ENCODE measurements at regions not wholly inside any gene's neighbourhood (a gene's known extent, or its start where the extent isn't known, plus 50 kb on each side); places are given as distances from the start of the nearest gene placed in this dataset.

GRCh38 chr17:52824542-52824941 lies 666.0 kb upstream of the CA10 start:
- no peak for ATAC-seq
- intact Hi-C loops (cut with DNase I; ENCODE audit: low total_unique reads) (no loop called here), in situ Hi-C loops (cut with MboI; ENCODE audit: low sequenced_read_pairs in 4 of 4) (no loop called here)
- Histone ChIP-seq H3K4me3 (no peak overlapping the region), H3K4me1 (peaks cover 16 to 22% of the 10 kb centered on the region in 2 donors), H3K27me3 (no peaks in the 10 kb centered on the region), H3K9me3 (no peaks in the 10 kb centered on the region), H3K36me3 (no peaks in the 10 kb centered on the region), H3K27ac (no peak overlapping the region)
- DNase-seq = no peak
- no peak for TF ChIP-seq POLR2A (IDR thresholded peaks at IDR 0.05)
- TF ChIP-seq, protein P1, sequence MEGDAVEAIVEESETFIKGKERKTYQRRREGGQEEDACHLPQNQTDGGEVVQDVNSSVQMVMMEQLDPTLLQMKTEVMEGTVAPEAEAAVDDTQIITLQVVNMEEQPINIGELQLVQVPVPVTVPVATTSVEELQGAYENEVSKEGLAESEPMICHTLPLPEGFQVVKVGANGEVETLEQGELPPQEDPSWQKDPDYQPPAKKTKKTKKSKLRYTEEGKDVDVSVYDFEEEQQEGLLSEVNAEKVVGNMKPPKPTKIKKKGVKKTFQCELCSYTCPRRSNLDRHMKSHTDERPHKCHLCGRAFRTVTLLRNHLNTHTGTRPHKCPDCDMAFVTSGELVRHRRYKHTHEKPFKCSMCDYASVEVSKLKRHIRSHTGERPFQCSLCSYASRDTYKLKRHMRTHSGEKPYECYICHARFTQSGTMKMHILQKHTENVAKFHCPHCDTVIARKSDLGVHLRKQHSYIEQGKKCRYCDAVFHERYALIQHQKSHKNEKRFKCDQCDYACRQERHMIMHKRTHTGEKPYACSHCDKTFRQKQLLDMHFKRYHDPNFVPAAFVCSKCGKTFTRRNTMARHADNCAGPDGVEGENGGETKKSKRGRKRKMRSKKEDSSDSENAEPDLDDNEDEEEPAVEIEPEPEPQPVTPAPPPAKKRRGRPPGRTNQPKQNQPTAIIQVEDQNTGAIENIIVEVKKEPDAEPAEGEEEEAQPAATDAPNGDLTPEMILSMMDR (IDR thresholded peaks at IDR 0.05 in 4 of 5, conservative IDR thresholded peaks at IDR 0.05 in 1 of 5) = no peak

- H3K27me3 ChIP-seq = no peaks in the 10 kb centered on the region
- intact Hi-C loops (cut with DNase I; ENCODE audit: low total_unique reads) = no loop called here
- no peaks in the 10 kb centered on the region for H3K9me3 ChIP-seq
- DNase-seq = no peak
- peaks cover 16 to 22% of the 10 kb centered on the region in 2 donors for H3K4me1 ChIP-seq
- ATAC-seq = no peak
- H3K36me3 ChIP-seq = no peaks in the 10 kb centered on the region
- in situ Hi-C loops (cut with MboI; ENCODE audit: low sequenced_read_pairs in 4 of 4) = no loop called here
- TF ChIP-seq POLR2A (IDR thresholded peaks at IDR 0.05) = no peak
- TF ChIP-seq, protein P1 (IDR thresholded peaks at IDR 0.05 in 4 of 5, conservative IDR thresholded peaks at IDR 0.05 in 1 of 5) = no peak
- no peak overlapping the region for H3K27ac ChIP-seq
- no peak overlapping the region for H3K4me3 ChIP-seq
Measured at GRCh38 chr17:52823155-52823554, 664.6 kb upstream of the CA10 start.

GRCh38 chr17:52790359-52790955 lies 631.9 kb upstream of the CA10 start:
- ATAC-seq (no peak), DNase-seq (no peak)
- intact Hi-C loops (cut with DNase I; ENCODE audit: low total_unique reads) = no loop called here
- no peak overlapping the region for H3K27ac ChIP-seq
- H3K27me3 ChIP-seq = no peaks in the 10 kb centered on the region
- H3K36me3 ChIP-seq = no peaks in the 10 kb centered on the region
- no peaks in the 10 kb centered on the region for H3K4me1 ChIP-seq
- H3K9me3 ChIP-seq = no peaks in the 10 kb centered on the region
- TF ChIP-seq, protein P1 (IDR thresholded peaks at IDR 0.05 in 4 of 5, conservative IDR thresholded peaks at IDR 0.05 in 1 of 5) = no peak
- no peak for TF ChIP-seq POLR2A (IDR thresholded peaks at IDR 0.05)
- in situ Hi-C loops (cut with MboI; ENCODE audit: low sequenced_read_pairs in 4 of 4) = no loop called here
- H3K4me3 ChIP-seq = no peak overlapping the region

GRCh38 chr17:52789829-52790228 lies 631.3 kb upstream of the CA10 start:
- no peaks in the 10 kb centered on the region for H3K4me1 ChIP-seq
- no peak overlapping the region for H3K4me3 ChIP-seq
- no peaks in the 10 kb centered on the region for H3K36me3 ChIP-seq
- TF ChIP-seq, protein P1 (IDR thresholded peaks at IDR 0.05 in 4 of 5, conservative IDR thresholded peaks at IDR 0.05 in 1 of 5) = no peak
- no peak for TF ChIP-seq POLR2A (IDR thresholded peaks at IDR 0.05)
- ATAC-seq (no peak), DNase-seq (no peak)
- no peak overlapping the region for H3K27ac ChIP-seq
- intact Hi-C loops (cut with DNase I; ENCODE audit: low total_unique reads) (no loop called here), in situ Hi-C loops (cut with MboI; ENCODE audit: low sequenced_read_pairs in 4 of 4) (no loop called here)
- no peaks in the 10 kb centered on the region for H3K9me3 ChIP-seq
- H3K27me3 ChIP-seq = no peaks in the 10 kb centered on the region

DNA sequence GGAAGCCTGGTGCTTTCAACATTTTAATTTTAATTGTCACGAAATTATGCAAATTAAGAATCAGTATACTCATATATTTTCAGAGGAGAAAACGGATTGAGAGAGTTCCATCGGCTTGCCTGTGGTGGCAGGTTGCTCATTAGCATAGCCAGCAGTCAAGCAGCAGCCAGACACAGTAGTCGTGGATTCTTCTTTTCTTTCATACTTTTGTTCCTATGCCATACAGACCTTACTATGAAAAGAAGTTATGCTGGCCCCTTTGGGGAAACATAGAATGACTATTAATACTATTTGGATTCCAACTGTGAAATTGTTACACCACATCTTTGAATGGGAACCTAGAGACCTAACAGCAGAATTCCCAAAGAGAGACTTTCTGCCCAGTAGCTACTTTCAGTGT lies 617.7 kb upstream of the CA10 start:
- in situ Hi-C loops (cut with MboI; ENCODE audit: low sequenced_read_pairs in 4 of 4) (no loop called here), intact Hi-C loops (cut with DNase I; ENCODE audit: low total_unique reads) (no loop called here)
- H3K9me3 ChIP-seq = no peaks in the 10 kb centered on the region
- H3K4me3 ChIP-seq = no peak overlapping the region
- TF ChIP-seq, protein P1 (IDR thresholded peaks at IDR 0.05 in 4 of 5, conservative IDR thresholded peaks at IDR 0.05 in 1 of 5) = no peak
- TF ChIP-seq POLR2A (IDR thresholded peaks at IDR 0.05) = no peak
- H3K27ac ChIP-seq = no peak overlapping the region
- H3K4me1 ChIP-seq = no peaks in the 10 kb centered on the region
- no peaks in the 10 kb centered on the region for H3K27me3 ChIP-seq
- no peak for ATAC-seq
- H3K36me3 ChIP-seq = no peaks in the 10 kb centered on the region
- DNase-seq = no peak
